HepG2 (cell line): ENCODE measurements at regions not wholly inside any gene's neighbourhood (a gene's known extent, or its start where the extent isn't known, plus 50 kb on each side); places are given as distances from the start of the nearest gene placed in this dataset.

Experiments
- ATAC-seq: fragments of 200-7000 bp; cut with Tn5 transposase; 3 replicates; pipeline ENCODE4 v1.9.1; 2020; ENCODE audit warnings: mild to moderate bottlenecking, moderate library complexity
- BruUV-seq: library from RNA; stranded (reverse); fragments of 400-500 nt; replicated peaks from 2 replicates; lab custom pipeline; 2021; lab: Mats Ljungman, UMichigan
- CTCF ChIA-PET: fragments of 300-600 bp; formaldehyde crosslinking; extraction: SDS; loops from one replicate; lab custom pipeline; 2021; ENCODE audit warnings: low total read pairs, inconsistent platforms, low intra/inter-chr PET ratio; lab: Yijun Ruan, JAX
- POLR2A ChIA-PET: fragments of 350-600 bp; sonication (Branson Sonifier 250); formaldehyde crosslinking; loops from one replicate; lab custom pipeline; 2020; ENCODE audit warnings: antibody characterized with exemption, inconsistent platforms; lab: Yijun Ruan, JAX
- DNase-seq: peaks from one replicate; pipeline ENCODE4 v3.0.0-alpha.2; 2015; ENCODE audit warnings: low spot score
- FAIRE-seq: peaks from 3 replicates; lab custom pipeline; 2011; peaks lifted over from hg19 to GRCh38; lab: Jason Lieb, UNC
- H2AFZ ChIP-seq: one replicate; pipeline ENCODE4 v1.6.1; 2011; ENCODE audit warnings: low read length, inconsistent platforms
- H3K27ac ChIP-seq: fragments of 300-600 bp; 3 replicates; pipeline ENCODE4 v1.8.0; 2011; ENCODE audit warnings: mixed run types, mild to moderate bottlenecking, mixed read lengths, low read length, inconsistent platforms; ENCODE audit not compliant: insufficient read depth; ENCODE audit errors: extremely low read length
- H3K27me3 ChIP-seq, 2 experiments: fragments of 200-600 bp in 1 of 2; 2 replicates in 1 of 2; 3 replicates in 1 of 2; pipeline versions ENCODE4 v1.6.0 to v1.8.0; 2011; ENCODE audit warnings: low read length in 2 of 2, mild to moderate bottlenecking in 2 of 2, moderate library complexity in 2 of 2, inconsistent platforms in 1 of 2; ENCODE audit not compliant: insufficient read depth in 2 of 2, control insufficient read depth in 1 of 2
- H3K36me3 ChIP-seq, 2 experiments: fragments of 200-600 bp in 1 of 2; replicated peaks in 1 of 2; 2 replicates in 1 of 2; 3 replicates in 1 of 2; pipeline versions ENCODE4 v1.5.1 to v1.8.0; 2011; ENCODE audit warnings: low read length in 2 of 2, inconsistent platforms in 1 of 2; ENCODE audit not compliant: insufficient read depth in 2 of 2, control insufficient read depth in 1 of 2
- H3K4me1 ChIP-seq: 2 replicates; pipeline ENCODE4 v1.5.1; 2012; ENCODE audit warnings: low read length, inconsistent platforms; ENCODE audit not compliant: insufficient read depth
- H3K4me2 ChIP-seq: 2 replicates; pipeline ENCODE4 v1.6.0; 2011; ENCODE audit warnings: low read depth, low read length, inconsistent platforms
- H3K4me3 ChIP-seq, 3 experiments: fragments of 200-600 bp in 1 of 3; sonication (generic), shearing (Covaris generic) in 1 of 3; replicated peaks in 1 of 3; 2 replicates each; pipeline ENCODE4 v1.5.1; 2011 to 2016; ENCODE audit warnings: low read length in 3 of 3, inconsistent platforms in 2 of 3, low read depth in 2 of 3, mild to moderate bottlenecking in 2 of 3, control low read depth in 1 of 3, mixed read lengths in 1 of 3; ENCODE audit not compliant: insufficient read depth in 1 of 3
- H3K79me2 ChIP-seq: one replicate; pipeline ENCODE4 v1.6.1; 2011; ENCODE audit warnings: low read length, inconsistent platforms; ENCODE audit not compliant: insufficient read depth
- H3K9ac ChIP-seq: 2 replicates; pipeline ENCODE4 v1.6.0; 2011; ENCODE audit warnings: mild to moderate bottlenecking, low read depth, low read length, inconsistent platforms; ENCODE audit not compliant: insufficient read depth
- H3K9me3 ChIP-seq: 2 replicates; pipeline ENCODE4 v1.5.1; 2012; ENCODE audit warnings: mild to moderate bottlenecking, low read length
- H4K20me1 ChIP-seq: 2 replicates; pipeline ENCODE4 v1.6.0; 2011; ENCODE audit warnings: inconsistent platforms, mild to moderate bottlenecking, low read length, moderate library complexity; ENCODE audit not compliant: insufficient read depth
- CEBPB ChIP-seq: IDR thresholded peaks from 2 replicates; pipeline ENCODE4 v1.6.1; 2011; ENCODE audit warnings: low read depth, low read length, improper control_type of control experiment, borderline replicate concordance
- CEBPG ChIP-seq: IDR thresholded peaks from 2 replicates; pipeline ENCODE4 v1.6.1; 2016
- NRL ChIP-seq: sonication (generic); formaldehyde crosslinking; IDR thresholded peaks from 2 replicates; pipeline ENCODE4 v1.5.0; 2020; ENCODE audit warnings: missing genetic modification reagents, mild to moderate bottlenecking, moderate library complexity, borderline replicate concordance
- SMAD1 ChIP-seq: sonication (generic); formaldehyde crosslinking; IDR thresholded peaks from 2 replicates; pipeline ENCODE4 v1.4.0; 2020; ENCODE audit warnings: missing genetic modification reagents, low read depth, mild to moderate bottlenecking, borderline replicate concordance
- ZFP36L2 ChIP-seq: sonication (generic); formaldehyde crosslinking; IDR thresholded peaks from 2 replicates; pipeline ENCODE4 v1.4.0; 2020; ENCODE audit warnings: missing genetic modification reagents
- ZNF20 ChIP-seq: sonication (generic); formaldehyde crosslinking; IDR thresholded peaks from 2 replicates; pipeline ENCODE4 v1.4.0; 2020; ENCODE audit warnings: mild to moderate bottlenecking, moderate library complexity, missing genetic modification reagents
- ZZZ3 ChIP-seq: sonication (generic); formaldehyde crosslinking; IDR thresholded peaks from 2 replicates; pipeline ENCODE4 v1.4.0; 2020; ENCODE audit warnings: missing genetic modification reagents, mild to moderate bottlenecking, borderline replicate concordance
- in situ Hi-C: cut with HindIII; loops from 2 replicates; pipeline ENCODE4 v1.10.0; 2017; ENCODE audit warnings: low pct_unique_long_range_greater_than_20kb; ENCODE audit not compliant: extremely low pct_ligation_motif_present
- intact Hi-C: fragments of 100-400 bp; cut with micrococcal nuclease; formaldehyde crosslinking; loops from one replicate; pipeline ENCODE4 v1.10.0; 2022; ENCODE audit not compliant: unreplicated experiment
- TF ChIP-seq, protein P1 (sequence below): sonication (generic); formaldehyde crosslinking; IDR thresholded peaks from 2 replicates; pipeline ENCODE4 v1.5.0; 2020; ENCODE audit warnings: missing genetic modification reagents
- TF ChIP-seq, protein P2 (sequence below): sonication (generic); formaldehyde crosslinking; conservative IDR thresholded peaks from 2 replicates; pipeline ENCODE4 v1.8.0; 2022; ENCODE audit warnings: missing genetic modification reagents
- TF ChIP-seq, protein P3 (sequence below): IDR thresholded peaks from 2 replicates; pipeline ENCODE4 v1.6.1; 2016; ENCODE audit warnings: low read depth, missing genetic modification reagents, missing compliant biosample characterization

DNA sequence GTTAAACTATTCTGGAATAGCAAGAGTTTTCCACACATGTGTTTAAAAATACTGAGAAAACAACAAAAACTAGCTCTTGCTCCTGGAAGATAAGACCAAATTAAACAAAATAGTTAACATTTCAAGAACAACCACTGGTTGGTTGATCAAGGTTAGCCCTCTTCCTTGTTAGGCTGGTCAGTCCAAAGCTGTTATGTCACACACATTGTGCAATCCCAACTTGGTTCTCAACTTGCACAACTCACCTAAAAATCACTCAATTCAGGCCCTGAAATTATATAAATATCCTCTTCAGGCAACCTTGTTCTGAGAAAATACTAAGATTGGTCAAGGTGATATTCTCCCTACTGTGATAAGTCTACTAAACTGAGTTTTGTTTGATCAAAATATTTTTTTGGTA is 169.7 kb upstream of the LRP1B start:
- no peaks in the 10 kb centered on the region for H4K20me1 ChIP-seq
- no peaks in the 10 kb centered on the region for H3K79me2 ChIP-seq
- no peak overlapping the region for H3K4me3 ChIP-seq
- H2AFZ ChIP-seq: no peak overlapping the region
- no peak overlapping the region for H3K9ac ChIP-seq
- H3K27ac ChIP-seq: no peak overlapping the region
- intact Hi-C loops (no loop called here), in situ Hi-C loops (no loop called here)
- no peak overlapping the region for H3K4me2 ChIP-seq
- no peaks in the 10 kb centered on the region for H3K4me1 ChIP-seq
- H3K27me3 ChIP-seq: no peaks in the 10 kb centered on the region
- POLR2A ChIA-PET: no interaction called here
- DNase-seq (no peak), ATAC-seq (no peak), FAIRE-seq (no peak)
- CTCF ChIA-PET: no interaction called here
- BruUV-seq: no TSS peak
- TF ChIP-seq CEBPB (peak; percentile 85), ZFP36L2 (no peak), CEBPG (CRISPR knock-in tag) (peak; percentile 30; the same call in 1 of the 2 replicates)
- TF ChIP-seq, protein P1, sequence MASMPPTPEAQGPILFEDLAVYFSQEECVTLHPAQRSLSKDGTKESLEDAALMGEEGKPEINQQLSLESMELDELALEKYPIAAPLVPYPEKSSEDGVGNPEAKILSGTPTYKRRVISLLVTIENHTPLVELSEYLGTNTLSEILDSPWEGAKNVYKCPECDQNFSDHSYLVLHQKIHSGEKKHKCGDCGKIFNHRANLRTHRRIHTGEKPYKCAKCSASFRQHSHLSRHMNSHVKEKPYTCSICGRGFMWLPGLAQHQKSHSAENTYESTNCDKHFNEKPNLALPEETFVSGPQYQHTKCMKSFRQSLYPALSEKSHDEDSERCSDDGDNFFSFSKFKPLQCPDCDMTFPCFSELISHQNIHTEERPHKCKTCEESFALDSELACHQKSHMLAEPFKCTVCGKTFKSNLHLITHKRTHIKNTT (CRISPR knock-in tag): no peak
- TF ChIP-seq, protein P2, sequence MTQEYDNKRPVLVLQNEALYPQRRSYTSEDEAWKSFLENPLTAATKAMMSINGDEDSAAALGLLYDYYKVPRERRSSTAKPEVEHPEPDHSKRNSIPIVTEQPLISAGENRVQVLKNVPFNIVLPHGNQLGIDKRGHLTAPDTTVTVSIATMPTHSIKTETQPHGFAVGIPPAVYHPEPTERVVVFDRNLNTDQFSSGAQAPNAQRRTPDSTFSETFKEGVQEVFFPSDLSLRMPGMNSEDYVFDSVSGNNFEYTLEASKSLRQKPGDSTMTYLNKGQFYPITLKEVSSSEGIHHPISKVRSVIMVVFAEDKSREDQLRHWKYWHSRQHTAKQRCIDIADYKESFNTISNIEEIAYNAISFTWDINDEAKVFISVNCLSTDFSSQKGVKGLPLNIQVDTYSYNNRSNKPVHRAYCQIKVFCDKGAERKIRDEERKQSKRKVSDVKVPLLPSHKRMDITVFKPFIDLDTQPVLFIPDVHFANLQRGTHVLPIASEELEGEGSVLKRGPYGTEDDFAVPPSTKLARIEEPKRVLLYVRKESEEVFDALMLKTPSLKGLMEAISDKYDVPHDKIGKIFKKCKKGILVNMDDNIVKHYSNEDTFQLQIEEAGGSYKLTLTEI (CRISPR knock-in tag): no peak
- no peaks in the 10 kb centered on the region for H3K9me3 ChIP-seq
- H3K36me3 ChIP-seq: no peaks in the 10 kb centered on the region

DNA sequence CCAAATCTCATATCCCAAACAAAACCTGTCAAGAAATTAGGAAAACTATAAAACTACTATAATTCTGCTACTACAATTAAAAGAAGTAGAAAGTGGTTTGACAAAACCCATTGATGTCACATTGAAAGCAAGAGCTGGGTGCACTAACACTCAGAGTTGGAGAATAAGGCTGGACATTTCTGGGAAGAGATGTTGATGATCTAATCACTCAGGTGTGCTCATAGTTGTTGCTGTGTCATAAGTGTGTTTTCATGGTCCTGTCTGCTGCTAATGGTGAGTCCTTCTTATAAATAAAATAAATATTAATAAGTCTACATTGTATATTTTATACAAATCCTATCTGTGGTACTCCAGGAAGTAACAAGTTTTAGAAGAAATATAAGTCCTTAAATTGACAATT is 168.2 kb upstream of the LRP1B start:
- no peak overlapping the region for H2AFZ ChIP-seq
- ATAC-seq: no peak
- no peaks in the 10 kb centered on the region for H4K20me1 ChIP-seq
- no peaks in the 10 kb centered on the region for H3K36me3 ChIP-seq
- H3K9me3 ChIP-seq: no peaks in the 10 kb centered on the region
- DNase-seq: no peak
- TF ChIP-seq NRL: no peak
- no peak for TF ChIP-seq SMAD1
- no peak for TF ChIP-seq ZZZ3 (CRISPR knock-in tag)
- no peak for TF ChIP-seq ZNF20 (CRISPR knock-in tag)
- TF ChIP-seq, protein P3, sequence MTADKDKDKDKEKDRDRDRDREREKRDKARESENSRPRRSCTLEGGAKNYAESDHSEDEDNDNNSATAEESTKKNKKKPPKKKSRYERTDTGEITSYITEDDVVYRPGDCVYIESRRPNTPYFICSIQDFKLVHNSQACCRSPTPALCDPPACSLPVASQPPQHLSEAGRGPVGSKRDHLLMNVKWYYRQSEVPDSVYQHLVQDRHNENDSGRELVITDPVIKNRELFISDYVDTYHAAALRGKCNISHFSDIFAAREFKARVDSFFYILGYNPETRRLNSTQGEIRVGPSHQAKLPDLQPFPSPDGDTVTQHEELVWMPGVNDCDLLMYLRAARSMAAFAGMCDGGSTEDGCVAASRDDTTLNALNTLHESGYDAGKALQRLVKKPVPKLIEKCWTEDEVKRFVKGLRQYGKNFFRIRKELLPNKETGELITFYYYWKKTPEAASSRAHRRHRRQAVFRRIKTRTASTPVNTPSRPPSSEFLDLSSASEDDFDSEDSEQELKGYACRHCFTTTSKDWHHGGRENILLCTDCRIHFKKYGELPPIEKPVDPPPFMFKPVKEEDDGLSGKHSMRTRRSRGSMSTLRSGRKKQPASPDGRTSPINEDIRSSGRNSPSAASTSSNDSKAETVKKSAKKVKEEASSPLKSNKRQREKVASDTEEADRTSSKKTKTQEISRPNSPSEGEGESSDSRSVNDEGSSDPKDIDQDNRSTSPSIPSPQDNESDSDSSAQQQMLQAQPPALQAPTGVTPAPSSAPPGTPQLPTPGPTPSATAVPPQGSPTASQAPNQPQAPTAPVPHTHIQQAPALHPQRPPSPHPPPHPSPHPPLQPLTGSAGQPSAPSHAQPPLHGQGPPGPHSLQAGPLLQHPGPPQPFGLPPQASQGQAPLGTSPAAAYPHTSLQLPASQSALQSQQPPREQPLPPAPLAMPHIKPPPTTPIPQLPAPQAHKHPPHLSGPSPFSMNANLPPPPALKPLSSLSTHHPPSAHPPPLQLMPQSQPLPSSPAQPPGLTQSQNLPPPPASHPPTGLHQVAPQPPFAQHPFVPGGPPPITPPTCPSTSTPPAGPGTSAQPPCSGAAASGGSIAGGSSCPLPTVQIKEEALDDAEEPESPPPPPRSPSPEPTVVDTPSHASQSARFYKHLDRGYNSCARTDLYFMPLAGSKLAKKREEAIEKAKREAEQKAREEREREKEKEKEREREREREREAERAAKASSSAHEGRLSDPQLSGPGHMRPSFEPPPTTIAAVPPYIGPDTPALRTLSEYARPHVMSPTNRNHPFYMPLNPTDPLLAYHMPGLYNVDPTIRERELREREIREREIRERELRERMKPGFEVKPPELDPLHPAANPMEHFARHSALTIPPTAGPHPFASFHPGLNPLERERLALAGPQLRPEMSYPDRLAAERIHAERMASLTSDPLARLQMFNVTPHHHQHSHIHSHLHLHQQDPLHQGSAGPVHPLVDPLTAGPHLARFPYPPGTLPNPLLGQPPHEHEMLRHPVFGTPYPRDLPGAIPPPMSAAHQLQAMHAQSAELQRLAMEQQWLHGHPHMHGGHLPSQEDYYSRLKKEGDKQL (CRISPR knock-in tag): no peak
- CTCF ChIA-PET: no interaction called here
- H3K27me3 ChIP-seq: no peaks in the 10 kb centered on the region
- no peak for FAIRE-seq
- intact Hi-C loops (no loop called here), in situ Hi-C loops (loop anchor here (25.0 kb wide), 1 partner anchor 688 kb away; no protein-coding TSS in a partner anchor)
- no peaks in the 10 kb centered on the region for H3K4me1 ChIP-seq
- H3K79me2 ChIP-seq: no peaks in the 10 kb centered on the region
- no peak overlapping the region for H3K27ac ChIP-seq
- no peak overlapping the region for H3K4me2 ChIP-seq
- no peak overlapping the region for H3K9ac ChIP-seq
- POLR2A ChIA-PET: no interaction called here
- H3K4me3 ChIP-seq: no peak overlapping the region
- no TSS peak for BruUV-seq
